HCT116 (cell line): ENCODE measurements at regions not wholly inside any gene's neighbourhood (a gene's known extent, or its start where the extent isn't known, plus 50 kb on each side); places are given as distances from the start of the nearest gene placed in this dataset.

ENCODE experiments used
- CBX3 ChIP-seq: IDR thresholded peaks from 2 replicates; pipeline ENCODE4 v1.6.1; 2012; ENCODE audit warnings: low read depth
- EZH2 ChIP-seq: fragments of 200-600 bp; sonication (generic); IDR thresholded peaks from 2 replicates; pipeline ENCODE4 v1.6.1; 2017; ENCODE audit warnings: antibody characterized with exemption, mixed run types
- FOSL1 ChIP-seq: IDR thresholded peaks from 2 replicates; pipeline ENCODE4 v1.6.1; 2012; ENCODE audit warnings: low read depth
- POLR2A ChIP-seq: IDR thresholded peaks from 2 replicates; pipeline ENCODE4 v1.7.0; 2011; ENCODE audit warnings: borderline replicate concordance; ENCODE audit not compliant: insufficient read depth, insufficient read length; ENCODE audit errors: extremely low read depth
- ZNF274 ChIP-seq: fragments of 200-500 bp; sonication (Bioruptor generic); IDR thresholded peaks from 2 replicates; pipeline ENCODE4 v1.6.1; 2014; ENCODE audit warnings: mild to moderate bottlenecking, low read depth, low read length, inconsistent platforms
- TF ChIP-seq, protein P1 (sequence below), 3 experiments: fragments of 200-600 bp in 1 of 3; sonication (generic) in 1 of 3; IDR thresholded peaks in 2 of 3; conservative IDR thresholded peaks in 1 of 3; 2 replicates each; pipeline ENCODE4 v1.5.1; 2012 to 2017; ENCODE audit warnings: low read depth in 2 of 3, low read length in 2 of 3, antibody characterized with exemption in 1 of 3, borderline replicate concordance in 1 of 3, control low read depth in 1 of 3, mild to moderate bottlenecking in 1 of 3, mixed read lengths in 1 of 3, mixed run types in 1 of 3, moderate library complexity in 1 of 3; ENCODE audit not compliant: insufficient read depth in 1 of 3
- TF ChIP-seq, protein P2 (sequence below): IDR thresholded peaks from 2 replicates; pipeline ENCODE4 v1.6.1; 2012

DNA sequence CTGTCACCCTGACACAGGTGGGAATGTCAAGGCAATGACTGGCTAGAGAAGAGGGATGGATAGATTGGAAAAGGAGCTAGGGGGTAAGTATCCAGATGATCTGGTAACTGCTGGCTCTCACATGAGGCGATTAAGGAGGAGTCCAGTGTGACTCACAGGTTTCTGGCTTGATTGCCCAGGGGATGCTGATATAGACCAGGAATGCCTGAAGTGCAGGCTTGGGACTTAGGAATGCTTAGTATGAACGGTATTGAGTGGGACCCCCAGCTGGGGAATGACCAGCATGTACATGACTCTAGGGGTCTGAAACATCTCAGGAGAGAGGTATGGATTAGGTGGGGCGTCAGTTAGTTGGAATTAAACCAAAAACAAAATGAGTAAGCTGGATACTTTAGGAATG, 65.8 kb upstream of the PRPS1 start:
- TF ChIP-seq EZH2 (no peak), ZNF274 (no peak), CBX3 (no peak), POLR2A (no peak), FOSL1 (no peak)
- TF ChIP-seq, protein P1, sequence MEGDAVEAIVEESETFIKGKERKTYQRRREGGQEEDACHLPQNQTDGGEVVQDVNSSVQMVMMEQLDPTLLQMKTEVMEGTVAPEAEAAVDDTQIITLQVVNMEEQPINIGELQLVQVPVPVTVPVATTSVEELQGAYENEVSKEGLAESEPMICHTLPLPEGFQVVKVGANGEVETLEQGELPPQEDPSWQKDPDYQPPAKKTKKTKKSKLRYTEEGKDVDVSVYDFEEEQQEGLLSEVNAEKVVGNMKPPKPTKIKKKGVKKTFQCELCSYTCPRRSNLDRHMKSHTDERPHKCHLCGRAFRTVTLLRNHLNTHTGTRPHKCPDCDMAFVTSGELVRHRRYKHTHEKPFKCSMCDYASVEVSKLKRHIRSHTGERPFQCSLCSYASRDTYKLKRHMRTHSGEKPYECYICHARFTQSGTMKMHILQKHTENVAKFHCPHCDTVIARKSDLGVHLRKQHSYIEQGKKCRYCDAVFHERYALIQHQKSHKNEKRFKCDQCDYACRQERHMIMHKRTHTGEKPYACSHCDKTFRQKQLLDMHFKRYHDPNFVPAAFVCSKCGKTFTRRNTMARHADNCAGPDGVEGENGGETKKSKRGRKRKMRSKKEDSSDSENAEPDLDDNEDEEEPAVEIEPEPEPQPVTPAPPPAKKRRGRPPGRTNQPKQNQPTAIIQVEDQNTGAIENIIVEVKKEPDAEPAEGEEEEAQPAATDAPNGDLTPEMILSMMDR (IDR thresholded peaks at IDR 0.05 in 2 of 3, conservative IDR thresholded peaks at IDR 0.05 in 1 of 3; ENCODE audit: borderline replicate concordance in 1 of 3, insufficient read depth in 1 of 3, low read depth in 2 of 3, low read length in 2 of 3) = no peak
- TF ChIP-seq, protein P2, sequence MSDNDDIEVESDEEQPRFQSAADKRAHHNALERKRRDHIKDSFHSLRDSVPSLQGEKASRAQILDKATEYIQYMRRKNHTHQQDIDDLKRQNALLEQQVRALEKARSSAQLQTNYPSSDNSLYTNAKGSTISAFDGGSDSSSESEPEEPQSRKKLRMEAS = no peak
